ENCODE measurements at regions not wholly inside any gene's neighbourhood (a gene's known extent, or its start where the extent isn't known, plus 50 kb on each side); places are given as distances from the start of the nearest gene placed in this dataset.

GRCh38 chr20:52443874-52444273 lies 252.3 kb upstream of the ZFP64 start:
- no peak for ATAC-seq
- intact Hi-C loops (cut with DNase I): no loop called here
- Histone ChIP-seq H3K27ac (no peak overlapping the region), H3K36me3 (no peaks in the 10 kb centered on the region), H3K4me1 (no peaks in the 10 kb centered on the region), H3K4me3 (no peak overlapping the region), H3K9me3 (no peaks in the 10 kb centered on the region), H3K27me3 (ENCODE audit: low read depth) (no peaks in the 10 kb centered on the region)
- TF ChIP-seq, protein P1, sequence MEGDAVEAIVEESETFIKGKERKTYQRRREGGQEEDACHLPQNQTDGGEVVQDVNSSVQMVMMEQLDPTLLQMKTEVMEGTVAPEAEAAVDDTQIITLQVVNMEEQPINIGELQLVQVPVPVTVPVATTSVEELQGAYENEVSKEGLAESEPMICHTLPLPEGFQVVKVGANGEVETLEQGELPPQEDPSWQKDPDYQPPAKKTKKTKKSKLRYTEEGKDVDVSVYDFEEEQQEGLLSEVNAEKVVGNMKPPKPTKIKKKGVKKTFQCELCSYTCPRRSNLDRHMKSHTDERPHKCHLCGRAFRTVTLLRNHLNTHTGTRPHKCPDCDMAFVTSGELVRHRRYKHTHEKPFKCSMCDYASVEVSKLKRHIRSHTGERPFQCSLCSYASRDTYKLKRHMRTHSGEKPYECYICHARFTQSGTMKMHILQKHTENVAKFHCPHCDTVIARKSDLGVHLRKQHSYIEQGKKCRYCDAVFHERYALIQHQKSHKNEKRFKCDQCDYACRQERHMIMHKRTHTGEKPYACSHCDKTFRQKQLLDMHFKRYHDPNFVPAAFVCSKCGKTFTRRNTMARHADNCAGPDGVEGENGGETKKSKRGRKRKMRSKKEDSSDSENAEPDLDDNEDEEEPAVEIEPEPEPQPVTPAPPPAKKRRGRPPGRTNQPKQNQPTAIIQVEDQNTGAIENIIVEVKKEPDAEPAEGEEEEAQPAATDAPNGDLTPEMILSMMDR (IDR thresholded peaks at IDR 0.05): no peak
- no peak for DNase-seq

DNA sequence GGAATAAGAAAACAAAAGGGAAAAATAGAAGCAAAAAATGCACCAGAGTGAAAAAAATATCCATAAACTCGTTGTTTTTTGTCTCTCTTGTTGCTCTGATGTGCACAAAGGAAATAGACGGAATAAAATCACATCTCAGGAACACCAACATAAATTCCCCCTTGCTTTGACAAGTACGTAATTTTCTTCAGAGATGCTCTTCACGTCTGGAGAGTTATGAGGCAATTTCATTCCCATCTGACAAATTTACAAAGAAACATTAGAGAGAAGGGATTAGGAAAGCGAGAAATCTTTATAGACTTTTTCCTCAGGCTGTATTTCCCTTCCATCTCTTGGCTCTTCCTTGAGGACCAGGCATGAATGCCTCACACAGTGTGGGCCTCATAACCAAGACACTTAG lies 250.1 kb upstream of the ZFP64 start:
- Histone ChIP-seq H3K4me3 (no peak overlapping the region), H3K27me3 (ENCODE audit: low read depth) (no peaks in the 10 kb centered on the region), H3K4me1 (no peaks in the 10 kb centered on the region), H3K36me3 (no peaks in the 10 kb centered on the region), H3K27ac (no peak overlapping the region), H3K9me3 (no peaks in the 10 kb centered on the region)
- ATAC-seq: no peak
- DNase-seq: no peak
- intact Hi-C loops (cut with DNase I): no loop called here
- TF ChIP-seq, protein P1 (IDR thresholded peaks at IDR 0.05): no peak

DNA sequence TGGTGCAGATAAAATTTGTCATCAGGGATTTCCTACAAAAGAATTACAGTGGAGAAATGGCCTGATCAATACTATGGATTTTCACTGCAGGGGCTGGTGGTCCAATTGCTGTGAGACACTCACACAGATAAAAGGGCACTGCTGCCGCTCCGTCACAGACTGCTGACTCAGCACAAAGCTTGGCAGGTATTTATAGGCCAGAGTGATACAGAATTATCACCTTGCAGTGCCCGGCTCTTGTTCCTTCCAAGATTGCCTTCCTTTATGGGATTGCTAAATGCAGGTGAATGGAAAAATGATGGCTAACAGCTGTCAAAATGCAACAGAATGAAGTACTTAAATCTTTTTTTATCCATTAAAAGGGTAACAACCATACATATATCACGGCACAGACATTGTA lies 247.8 kb upstream of the ZFP64 start:
- H3K27ac ChIP-seq: no peak overlapping the region
- TF ChIP-seq, protein P1 (IDR thresholded peaks at IDR 0.05): no peak
- no peaks in the 10 kb centered on the region for H3K9me3 ChIP-seq
- H3K4me1 ChIP-seq: no peaks in the 10 kb centered on the region
- no peak for DNase-seq
- intact Hi-C loops (cut with DNase I): no loop called here
- no peaks in the 10 kb centered on the region for H3K27me3 ChIP-seq (ENCODE audit: low read depth)
- ATAC-seq: no peak
- H3K4me3 ChIP-seq: no peak overlapping the region
- H3K36me3 ChIP-seq: no peaks in the 10 kb centered on the region

- Histone ChIP-seq H3K36me3 (no peaks in the 10 kb centered on the region), H3K9me3 (no peaks in the 10 kb centered on the region), H3K27me3 (ENCODE audit: low read depth) (no peaks in the 10 kb centered on the region), H3K4me3 (no peak overlapping the region), H3K4me1 (no peaks in the 10 kb centered on the region), H3K27ac (no peak overlapping the region)
- ATAC-seq (no peak), DNase-seq (no peak)
- intact Hi-C loops (cut with DNase I): no loop called here
- TF ChIP-seq, protein P1 (IDR thresholded peaks at IDR 0.05): no peak
Observed at GRCh38 chr20:52438326-52438963, 246.9 kb upstream of the ZFP64 start.

DNA sequence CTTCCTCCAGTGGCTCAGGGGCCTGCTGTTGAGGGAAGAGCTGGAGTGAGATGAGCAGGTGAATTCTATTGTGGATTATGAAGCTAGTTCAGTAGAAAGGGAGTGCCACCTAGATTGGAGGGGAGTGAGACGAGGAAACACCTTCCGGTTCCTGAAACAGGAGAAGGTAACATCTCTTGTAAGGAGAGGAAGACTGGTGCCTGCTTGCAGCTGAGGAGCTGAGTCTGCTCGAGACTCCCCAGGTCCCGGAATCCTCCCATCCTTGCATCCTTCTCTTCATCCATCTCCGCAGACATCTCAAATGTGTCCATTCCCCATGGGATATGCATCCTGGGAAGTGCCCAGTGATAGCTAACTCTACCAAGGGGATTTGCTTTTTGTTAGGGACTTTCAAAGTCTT lies 242.9 kb upstream of the ZFP64 start:
- ATAC-seq: no peak
- intact Hi-C loops (cut with DNase I): no loop called here
- H3K27me3 ChIP-seq (ENCODE audit: low read depth): no peaks in the 10 kb centered on the region

More for the DNA sequence above, 242.9 kb upstream of the ZFP64 start:
- Histone ChIP-seq H3K27ac (no peak overlapping the region), H3K4me1 (no peaks in the 10 kb centered on the region), H3K36me3 (no peaks in the 10 kb centered on the region), H3K4me3 (no peak overlapping the region), H3K9me3 (no peaks in the 10 kb centered on the region)
- TF ChIP-seq, protein P1 (IDR thresholded peaks at IDR 0.05): no peak
- no peak for DNase-seq

Data from lower lobe of right lung (tissue), 2 donors.